NCI-H82 (cell line): ENCODE measurements at regions not wholly inside any gene's neighbourhood (a gene's known extent, or its start where the extent isn't known, plus 50 kb on each side); places are given as distances from the start of the nearest gene placed in this dataset.
A peak's percentile ranks its signal among the peaks of the same experiment; 100 is the strongest.
"Not testable (repeated sequence)": the region's sequence is repeated elsewhere in the genome, so short reads cannot be mapped to it uniquely, and the experiment has no call there.

Experiments used
- DNase-seq: peaks from one replicate; lab custom pipeline; 2025; lab: John Stamatoyannopoulos, UW

DNA sequence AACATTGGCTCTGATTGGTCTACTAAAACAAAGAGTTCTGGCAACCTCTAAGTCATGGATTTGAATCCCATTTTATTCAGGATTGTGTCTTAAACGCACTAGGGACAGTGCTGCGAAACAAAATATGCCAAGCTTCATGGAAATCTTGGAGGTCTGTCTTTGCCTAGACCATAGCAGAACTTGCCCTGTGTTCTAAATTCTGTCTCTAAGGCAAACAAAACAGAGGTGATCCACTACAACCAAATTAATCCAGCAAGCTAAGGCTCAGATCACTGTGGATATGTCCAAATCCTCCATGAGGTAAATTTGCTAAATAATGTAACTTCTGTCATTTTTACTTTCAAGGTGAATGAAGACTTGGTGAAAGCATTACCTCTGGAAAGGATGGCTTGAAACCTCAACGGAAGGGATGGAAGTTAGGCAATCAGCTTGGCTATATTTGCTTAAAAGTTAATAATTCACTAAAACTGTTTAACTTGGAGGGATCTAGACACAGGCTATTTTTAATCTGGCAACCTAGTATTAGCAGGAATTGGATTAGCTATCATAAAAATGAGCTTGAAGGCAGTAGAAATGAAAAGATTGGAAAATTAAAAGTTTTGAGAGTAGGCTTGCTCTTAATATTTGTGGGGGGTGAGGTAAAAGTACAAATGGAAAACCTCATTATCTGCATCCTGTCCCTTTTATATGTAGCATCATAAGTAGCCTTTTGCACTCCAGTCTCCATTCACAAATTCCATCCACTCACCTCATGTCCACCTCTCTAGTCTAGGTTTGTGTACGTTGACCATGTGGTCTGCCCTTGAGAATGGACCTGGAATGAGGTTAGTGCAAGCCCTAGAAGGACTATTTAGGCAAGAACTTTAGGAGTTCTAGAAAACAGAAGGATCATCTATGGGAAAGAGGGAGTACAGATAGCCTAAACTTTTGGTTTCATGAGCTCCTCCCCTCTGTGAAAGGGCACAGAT lies 176.2 kb downstream of the SMC2 start:
- DNase-seq, result no peak

DNA sequence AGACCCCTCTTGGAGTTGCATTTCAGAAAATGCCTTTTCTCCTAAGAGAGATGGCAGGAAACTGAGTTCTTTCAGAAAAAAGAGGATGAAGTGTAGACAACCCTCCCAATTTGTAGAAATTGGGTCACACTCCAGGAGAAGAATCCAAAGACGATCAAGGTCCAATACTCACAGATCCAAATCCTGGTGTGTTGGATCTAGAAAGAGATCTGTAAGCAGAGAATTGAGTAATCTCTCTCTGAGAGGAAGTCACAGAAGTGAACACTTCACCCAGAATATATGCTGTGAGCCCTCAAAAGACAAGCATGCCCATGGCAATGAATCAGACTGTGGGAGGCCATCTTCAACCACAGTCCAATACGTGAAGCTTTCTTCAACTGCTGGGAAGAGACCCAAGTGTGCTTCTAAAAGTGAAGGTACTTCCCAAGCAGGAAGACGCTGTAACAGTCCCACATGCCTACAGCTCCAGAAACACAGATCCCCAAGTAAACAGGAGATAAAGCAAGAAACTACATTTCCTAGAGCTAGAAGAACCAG lies 182.7 kb downstream of the SMC2 start:
- DNase-seq, result no peak

DNA sequence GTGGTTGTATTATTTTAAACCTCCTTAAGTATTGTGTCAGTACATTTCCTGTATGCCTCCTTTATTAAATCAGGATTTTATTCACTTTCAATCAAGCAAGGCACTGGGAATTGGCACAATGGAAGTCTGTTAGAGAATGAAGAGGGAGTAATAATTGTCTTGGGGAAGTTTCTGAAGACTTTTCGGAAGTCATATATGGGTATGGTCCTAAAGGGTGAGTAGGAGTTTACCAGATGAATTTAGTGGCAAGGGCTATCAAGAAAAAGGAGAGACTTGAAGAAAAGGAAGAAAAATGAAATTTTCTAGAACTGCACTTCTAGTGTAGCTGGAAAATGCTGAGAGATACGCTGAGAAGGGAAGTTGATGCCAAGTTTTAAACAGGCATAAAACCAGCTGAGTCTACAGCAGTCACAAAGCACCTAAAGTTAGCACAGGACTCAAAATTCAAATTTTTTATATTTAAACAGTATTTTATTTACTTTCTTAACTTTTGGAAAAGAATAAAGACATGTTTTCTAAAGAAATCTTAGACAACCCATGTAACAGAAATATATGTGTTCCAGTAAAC lies 184.9 kb downstream of the SMC2 start:
- no peak for DNase-seq

DNA sequence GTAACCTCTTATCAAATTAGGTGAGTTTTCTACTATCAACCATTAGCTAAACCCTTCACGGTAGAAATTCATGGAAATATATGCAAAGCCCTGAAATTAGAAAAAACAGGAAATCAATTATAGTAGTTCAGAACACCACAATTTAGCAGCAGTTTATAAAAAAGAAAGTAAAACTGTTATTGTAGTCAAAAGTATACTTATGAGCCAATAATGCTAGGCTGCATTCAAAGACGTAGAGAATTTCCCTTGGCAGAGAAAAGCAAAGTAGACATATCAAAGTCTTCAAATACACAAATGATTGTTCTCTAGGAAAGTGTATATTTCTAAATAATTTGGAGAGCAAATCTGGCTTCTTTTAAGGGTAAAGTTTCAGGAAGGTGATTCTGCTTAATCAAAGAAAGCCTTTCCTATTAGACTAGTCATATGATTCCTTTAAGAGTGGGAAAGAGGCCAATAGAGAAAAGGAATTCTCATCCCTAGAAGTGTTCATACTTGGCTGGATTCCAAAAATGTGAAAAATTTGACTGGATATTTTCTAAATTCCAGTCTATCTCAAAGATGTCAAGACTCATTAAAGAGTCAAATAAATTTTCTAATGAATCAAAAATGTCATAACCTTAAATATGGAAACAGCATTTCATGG lies 185.5 kb downstream of the SMC2 start:
- DNase-seq, result no peak

DNA sequence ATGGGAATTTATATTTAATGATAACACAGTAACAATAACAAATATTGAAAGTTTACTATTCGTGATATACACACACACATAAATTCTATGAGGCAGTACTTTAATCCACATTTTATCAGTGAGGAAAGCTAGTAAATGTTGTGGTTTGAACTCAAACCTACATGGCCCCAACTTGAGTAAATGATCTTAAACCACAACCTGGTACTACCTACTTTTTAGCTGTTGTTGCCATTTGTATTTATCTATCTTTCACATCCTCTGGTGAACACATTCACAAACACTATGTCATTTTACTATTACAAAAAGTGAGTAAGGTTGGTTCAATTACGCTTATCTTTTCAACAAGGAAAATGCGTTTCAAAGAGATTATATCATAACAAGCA lies 186.1 kb downstream of the SMC2 start:
- DNase-seq, result no peak

DNA sequence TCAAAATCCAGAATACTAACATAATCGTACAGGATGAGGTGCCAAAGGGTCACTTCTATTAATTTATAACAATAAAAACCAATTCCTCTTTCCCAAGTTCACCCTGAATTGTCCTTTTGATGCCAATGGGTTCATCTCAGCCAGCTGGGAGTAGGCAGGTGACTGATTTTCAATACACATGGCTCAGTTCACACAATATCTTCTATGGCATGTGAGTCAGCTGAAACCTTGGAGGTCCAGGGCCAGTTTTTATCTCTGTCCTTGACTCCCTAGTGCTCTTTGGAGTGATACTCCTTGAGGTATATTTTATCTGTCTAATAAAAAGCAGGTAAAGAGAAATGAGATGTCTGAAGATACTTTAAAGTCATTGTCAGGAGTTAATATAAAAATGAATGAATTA lies 186.6 kb downstream of the SMC2 start:
- DNase-seq, result no peak

DNA sequence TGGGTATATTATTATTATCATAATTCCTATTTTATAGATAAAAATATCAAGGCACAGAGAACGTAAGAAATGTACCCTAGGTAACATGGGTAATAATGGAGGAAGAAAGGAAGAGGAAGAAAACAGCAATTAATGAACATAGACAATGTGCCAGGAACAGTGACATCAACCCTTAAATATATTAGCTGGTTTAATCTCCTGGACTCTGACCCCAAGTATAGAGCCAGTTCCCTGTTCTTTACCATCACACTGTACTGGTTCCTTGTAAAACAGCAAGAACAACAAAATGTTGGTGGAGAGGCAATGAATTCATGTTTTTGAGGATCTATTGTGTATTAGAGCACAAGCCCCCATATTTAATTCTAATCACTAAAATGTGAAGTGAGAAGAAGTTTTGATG lies 192.1 kb downstream of the SMC2 start:
- DNase-seq, result no peak

DNA sequence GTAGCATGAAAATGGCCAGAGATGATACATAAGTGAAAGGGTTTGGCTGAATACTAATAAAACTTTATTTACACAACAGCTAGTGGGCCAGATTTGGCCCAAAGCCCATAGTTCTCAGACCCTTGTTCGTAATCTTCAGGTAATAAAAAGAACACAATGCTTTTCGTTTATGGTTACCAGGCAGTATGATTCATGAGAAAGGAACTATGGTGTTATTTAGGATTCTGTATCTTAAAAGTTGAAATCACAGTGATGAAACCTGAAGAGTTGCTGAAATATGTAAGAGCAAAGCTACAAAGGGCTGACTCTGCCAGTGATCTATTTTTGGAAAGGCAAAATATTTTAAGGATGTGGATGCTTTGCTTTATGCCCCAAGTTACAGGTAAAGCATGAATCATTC lies 192.7 kb downstream of the SMC2 start:
- DNase-seq, result no peak

DNA sequence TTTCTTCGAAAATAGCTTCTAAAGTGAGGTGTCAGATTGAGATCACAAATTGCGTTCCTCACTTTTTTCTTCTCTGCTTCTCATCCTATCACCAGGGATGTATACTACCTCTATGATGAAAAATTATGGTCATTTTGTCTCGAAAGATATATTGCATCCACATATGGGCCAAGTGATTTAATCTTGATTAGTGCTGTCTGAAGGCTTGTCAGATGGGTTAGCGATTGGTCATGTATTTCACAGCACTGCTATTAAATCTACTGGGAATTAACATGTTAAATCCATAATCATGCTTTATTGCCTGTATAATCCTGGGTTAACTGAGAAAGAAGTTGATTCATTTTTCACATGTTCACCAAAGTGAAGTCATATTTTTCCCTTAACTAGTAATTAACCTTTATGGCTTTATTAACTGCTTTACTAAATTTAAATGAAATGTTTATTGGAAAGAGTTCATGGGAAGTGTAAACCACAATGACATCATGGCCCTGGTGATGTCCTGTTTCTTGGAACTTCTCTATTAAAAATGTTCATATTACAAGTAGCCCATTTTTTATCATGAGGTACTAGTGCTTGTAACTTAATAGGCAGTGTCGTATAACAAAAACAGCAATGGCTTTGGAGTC lies 193.3 kb downstream of the SMC2 start:
- DNase-seq, result peak; percentile 9

DNA sequence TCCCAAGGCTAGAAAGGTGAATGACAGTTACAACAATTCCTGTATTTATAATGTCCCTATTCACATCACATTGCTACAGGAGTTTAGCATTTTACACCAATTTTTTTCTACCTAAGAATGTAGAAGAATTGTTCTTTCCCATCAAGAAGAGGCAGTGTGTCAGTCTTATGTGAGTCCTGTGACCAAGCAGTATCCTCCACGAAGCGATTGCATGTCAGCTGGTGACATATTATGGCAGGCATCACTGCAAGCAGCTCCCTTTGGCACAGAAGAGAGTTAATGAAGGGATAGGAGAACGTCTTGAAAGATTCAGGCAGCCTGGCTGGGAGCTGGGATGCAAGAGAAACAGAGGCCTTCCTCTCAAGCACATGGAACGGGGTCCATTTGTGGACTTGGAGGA lies 199.8 kb downstream of the SMC2 start:
- no peak for DNase-seq

DNA sequence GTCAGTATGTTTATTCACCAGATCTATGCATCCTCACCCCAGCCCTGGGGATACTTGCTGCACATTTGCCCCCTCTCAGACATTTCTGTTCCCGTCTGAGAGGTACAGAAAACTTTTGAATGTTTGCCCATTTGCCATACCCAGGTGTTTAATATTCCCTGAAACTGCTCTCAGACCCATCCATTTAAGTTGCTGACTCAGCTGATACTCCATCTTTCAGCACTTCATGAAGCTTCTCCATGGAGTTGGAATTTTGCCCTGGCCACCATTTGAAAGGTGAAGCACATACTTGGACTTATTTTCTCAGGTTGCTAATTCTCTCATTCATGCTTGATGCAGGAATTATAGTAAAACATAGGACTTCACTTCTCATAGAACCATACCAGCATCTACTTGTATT lies 203.9 kb upstream of the OR13F1 start:
- no peak for DNase-seq

DNA sequence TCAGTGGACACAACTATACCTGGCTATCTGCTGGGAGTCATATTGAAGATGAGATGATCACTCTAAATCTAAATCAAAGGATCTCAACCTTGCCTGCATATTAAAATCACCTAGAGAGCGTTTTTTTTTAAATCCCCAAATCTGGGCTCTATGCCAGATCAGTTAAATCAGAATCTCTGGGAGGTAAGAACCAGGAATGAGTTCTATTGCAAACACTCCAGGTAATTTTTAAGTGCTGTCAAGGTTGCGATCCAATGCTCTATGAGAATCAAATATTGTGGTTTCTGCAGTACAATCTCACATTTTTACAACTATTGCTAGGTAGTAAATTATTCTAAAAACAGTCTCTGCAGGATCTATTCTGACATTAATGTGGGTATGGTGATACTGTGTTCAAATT lies 202.3 kb upstream of the OR13F1 start:
- DNase-seq, result peak; percentile 45

DNA sequence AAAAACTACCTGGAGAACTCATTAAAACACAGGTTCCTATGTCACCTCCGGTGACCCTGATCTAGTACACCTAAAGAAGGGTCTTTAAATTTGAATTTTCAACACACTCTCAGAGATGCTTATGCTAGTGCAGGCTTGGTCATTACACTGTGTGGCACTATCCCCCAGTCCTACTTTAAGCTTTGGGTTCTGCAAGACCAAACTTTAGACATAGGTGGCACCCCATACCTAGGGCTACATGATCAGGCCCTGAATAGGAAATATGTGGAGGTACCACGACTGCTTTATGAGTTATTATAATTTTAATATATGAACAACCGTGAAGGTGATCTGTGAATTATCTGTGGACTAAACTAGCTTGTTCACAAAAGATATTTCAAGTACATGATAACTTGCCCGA lies 201.3 kb upstream of the OR13F1 start:
- DNase-seq, result no peak

DNA sequence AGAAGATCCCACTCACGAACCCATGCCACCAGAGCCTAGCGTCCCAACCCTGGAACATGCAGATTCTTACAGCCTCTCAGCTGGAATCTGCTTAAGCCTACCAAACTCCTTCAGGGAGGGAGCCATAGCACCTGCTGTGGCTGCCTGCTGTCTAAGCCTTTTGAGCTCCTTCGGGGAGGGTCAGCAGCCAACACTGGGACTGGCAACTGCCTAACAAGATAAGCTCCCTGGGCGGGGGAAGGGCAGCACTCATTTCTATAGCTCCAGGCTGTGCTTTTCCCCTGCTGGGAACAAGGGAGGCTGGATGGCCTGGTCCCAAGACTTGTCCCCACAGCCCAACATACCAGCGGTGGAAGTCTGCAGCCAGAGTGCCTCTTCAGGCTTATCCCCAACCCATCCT lies 199.1 kb upstream of the OR13F1 start:
- DNase-seq, result peak; percentile 90

DNA sequence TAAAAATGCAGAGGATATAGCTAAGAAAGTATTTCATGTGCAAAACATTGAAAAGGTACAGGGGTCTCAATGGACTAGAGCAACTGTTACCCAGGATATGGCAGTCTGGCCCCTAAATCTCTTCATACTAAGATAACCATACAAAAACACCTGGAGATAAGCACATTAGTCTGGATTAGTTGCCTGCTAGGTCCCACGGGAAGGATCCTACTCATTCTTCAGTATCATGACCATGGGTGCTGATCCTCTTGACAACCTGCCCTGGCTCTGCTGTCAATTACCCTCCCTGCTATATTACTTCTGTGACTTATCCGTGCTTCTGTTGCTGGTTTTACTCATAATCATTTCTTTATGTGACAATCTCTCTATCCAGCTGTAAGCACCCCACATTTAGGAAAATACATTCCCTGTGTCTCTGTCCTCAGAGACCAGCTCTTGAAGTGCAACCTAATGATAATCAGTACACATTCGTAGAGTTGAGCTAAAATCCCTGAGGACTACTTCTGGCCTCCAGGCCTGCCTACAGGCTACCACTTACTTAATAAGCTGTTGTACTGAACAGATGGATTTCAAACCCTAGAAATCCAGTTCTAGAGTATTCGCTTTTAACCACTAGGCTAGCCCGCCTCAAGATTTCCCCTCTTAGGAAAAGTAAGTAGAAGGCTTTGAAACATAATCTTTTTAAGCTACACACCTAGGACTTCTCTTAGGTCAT lies 190.5 kb upstream of the OR13F1 start:
- peak; percentile 98 for DNase-seq

DNA sequence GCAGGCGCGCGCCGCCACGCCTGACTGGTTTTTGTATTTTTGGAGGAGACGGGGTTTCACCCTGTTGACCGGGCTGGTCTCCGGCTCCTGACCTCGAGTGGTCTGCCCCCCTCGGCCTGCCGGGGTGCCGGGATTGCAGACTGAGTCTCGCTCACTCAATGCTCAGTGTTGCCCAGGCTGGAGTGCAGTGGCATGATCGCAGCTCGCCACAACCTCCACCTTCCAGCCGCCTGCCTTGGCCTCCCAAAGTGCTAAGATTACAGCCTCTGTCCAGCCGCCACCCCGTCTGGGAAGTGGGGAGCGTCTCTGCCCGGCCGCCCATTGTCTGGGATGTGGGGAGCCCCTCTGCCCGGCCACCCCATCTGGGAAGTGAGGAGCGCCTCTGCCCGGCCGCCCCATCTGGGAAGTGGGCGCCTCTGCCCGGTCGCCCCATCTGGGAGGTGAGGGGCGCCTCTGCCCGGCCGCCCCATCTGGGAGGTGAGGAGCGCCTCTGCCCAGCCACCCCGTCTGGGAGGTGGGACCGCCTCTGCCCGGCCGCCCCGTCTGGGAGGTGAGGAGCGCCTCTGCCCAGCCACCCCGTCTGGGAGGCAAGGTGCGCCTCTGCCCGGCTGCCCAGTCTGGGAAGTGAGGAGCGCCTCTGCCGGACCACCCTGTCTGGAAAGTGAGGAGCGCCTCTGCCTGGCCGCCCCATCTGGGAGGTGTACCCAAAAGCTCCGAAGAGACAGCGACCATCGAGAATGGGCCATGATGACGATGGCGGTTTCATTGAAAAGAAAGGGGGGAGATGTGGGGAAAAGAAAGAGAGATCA lies 187.7 kb upstream of the OR13F1 start:
- DNase-seq, result not testable (repeated sequence)

DNA sequence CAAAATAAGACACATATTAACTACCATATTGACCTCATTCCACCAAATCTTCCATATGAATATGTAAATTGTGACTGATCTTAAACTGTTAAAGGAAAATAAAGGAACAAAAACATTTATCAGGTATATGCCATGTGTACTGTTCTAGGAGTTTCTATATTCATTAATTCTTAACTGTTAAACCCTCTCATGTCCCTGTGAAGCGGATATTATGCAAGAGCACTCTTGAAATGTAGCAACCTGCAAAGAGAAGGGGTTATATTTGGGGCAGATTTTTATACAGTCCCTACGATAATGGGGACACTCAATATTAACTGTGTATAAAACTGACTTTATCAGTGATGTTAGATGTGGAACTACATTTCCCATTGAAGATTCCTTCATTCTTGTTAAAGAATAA lies 184.9 kb upstream of the OR13F1 start:
- DNase-seq, result no peak

DNA sequence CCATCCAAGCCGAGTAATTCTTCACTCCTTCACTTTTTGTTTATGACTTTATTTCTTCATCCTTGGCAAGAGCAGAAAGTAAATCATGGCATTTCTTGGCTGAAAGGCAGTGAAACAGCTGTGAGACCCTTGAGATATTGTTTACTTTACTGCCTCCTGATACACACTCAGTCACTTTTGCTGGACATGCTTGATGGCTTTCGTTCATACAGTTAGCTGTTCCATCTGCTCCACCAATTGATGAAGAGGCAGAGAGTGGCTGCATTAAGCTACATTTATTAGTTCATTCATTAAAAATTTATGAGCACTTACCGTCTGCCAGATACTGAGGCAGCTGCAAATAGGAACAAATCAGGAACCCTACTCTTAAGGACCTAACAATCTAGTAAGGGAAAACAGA lies 184.4 kb upstream of the OR13F1 start:
- peak; percentile 17 for DNase-seq

DNA sequence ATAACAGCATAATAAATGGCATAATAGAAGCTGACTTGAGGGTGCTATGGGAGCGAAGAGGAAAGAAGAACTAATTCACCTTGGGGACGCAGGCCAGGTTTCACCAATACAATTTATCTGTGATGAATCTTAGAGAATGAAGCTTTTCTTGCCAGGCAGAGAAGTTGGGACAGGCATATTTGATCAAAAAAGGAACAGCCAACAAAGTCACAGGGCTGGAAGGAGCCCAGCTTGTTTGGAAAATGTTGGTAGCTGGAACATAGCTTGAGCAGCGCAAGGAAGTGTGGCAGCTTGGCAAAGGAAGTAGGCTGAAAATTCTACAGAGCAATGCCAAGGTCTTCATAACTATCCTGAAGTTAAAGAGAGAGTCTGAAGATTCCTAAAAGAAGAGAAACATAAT lies 181.5 kb upstream of the OR13F1 start:
- no peak for DNase-seq

DNA sequence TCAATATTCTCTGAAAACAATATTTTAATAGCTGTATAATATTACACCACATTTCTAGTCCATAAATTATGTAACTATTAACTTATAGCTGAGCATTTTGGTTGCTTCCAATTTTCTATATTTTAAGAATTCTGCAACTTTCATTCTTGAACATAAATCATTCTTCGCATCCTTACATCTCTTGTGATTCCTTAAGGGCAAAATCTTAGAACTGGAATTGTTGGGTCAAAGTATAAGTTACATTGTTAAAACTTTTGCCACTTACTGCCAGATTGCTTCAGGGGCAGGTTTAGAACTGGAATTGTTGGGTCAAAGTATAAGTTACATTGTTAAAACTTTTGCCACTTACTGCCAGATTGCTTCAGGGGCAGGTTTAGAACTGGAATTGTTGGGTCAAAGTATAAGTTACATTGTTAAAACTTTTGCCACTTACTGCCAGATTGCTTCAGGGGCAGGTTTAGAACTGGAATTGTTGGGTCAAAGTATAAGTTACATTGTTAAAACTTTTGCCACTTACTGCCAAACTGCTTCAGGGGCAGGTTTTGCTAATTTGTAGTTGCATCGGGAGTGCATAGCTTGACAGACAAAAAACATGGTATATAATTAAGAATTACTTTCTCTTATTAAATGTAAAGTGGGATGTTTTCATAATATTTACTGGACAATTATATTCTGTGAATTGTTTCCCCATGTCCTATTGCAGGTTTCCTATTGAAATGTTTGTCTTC lies 179.9 kb upstream of the OR13F1 start:
- not testable (repeated sequence) for DNase-seq
